HG03521 (cell line): ENCODE measurements at regions not wholly inside any gene's neighbourhood (a gene's known extent, or its start where the extent isn't known, plus 50 kb on each side); places are given as distances from the start of the nearest gene placed in this dataset.

ENCODE experiments used
- ATAC-seq: cut with Tn5 transposase; IDR thresholded peaks from one replicate; pipeline ENCODE4 v1.9.1; 2021; ENCODE audit warnings: mild to moderate bottlenecking, moderate library complexity; ENCODE audit not compliant: unreplicated experiment

DNA sequence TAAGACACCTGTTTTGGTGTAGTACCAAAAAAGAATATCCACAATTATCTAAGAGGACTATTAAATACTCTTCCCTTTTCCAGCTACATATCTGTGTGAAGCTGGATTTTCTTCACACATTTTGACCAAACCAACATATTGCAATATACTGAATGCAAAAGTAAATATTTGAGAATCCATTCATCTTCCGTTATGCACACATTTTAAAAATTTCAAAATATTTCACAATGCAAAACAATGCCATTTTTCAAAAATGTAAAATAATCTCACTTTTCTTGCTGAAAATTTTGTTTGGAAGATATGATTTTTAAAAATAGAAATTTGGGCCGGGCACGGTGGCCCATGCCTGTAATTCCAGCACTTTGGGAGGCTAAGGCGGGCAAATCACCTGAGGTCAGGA, 133.9 kb upstream of the FUT8 start:
- ATAC-seq: no peak

DNA sequence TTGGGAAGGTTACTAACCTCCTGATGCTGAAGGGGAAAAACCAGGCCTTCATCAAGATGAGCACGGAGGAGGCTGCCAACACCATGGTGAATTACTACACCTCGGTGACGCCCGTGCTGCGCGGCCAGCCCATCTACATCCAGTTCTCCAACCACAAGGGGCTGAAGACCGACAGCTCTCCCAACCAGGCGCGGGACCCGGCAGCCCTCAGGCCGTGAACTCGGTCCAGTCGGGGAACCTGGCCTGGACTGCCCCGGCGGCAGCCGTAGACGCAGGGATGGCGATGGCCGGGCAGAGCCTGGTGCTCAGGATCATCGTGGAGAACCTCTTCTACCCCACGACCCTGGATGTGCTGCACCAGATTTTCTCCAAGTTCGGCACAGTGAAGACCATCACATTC, 133.0 kb upstream of the FUT8 start:
- ATAC-seq: no peak

DNA sequence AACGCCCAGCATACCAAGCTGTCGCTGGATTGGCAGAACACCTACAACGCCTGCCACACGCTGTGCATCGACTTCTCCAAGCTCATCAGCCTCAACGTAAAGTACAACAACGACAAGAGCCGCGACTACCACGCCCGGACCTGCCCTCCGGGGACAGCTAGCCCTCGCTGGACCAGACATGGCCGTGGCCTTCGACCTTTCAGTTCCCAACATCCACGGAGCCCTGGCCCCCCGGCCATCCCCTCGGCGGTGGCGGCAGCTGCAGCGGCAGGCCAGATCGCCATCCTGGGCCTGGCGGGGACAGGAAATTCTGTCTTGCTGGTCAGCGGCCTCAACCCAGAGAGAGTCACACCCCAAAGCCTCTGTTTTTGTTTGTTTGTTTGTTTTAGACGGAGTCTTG, 132.6 kb upstream of the FUT8 start:
- ATAC-seq: no peak

DNA sequence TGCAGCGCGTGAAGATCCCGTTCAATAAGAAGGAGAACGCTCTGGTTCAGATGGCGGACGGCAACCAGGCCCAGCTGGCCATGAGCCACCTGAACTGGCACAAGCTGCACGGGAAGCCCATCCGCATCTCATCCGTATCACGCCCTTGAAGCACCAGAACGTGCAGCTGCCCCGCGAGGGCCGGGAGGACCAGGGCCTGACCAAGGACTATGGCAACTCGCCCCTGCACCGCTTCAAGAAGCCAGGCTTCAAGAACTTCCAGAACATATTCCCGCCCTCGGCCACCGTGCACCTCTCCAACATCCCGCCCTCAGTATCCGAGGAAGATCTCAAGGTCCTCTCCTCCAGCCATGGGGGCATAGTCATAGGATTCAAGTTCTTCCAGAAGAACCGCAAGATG, 131.9 kb upstream of the FUT8 start:
- no peak for ATAC-seq

DNA sequence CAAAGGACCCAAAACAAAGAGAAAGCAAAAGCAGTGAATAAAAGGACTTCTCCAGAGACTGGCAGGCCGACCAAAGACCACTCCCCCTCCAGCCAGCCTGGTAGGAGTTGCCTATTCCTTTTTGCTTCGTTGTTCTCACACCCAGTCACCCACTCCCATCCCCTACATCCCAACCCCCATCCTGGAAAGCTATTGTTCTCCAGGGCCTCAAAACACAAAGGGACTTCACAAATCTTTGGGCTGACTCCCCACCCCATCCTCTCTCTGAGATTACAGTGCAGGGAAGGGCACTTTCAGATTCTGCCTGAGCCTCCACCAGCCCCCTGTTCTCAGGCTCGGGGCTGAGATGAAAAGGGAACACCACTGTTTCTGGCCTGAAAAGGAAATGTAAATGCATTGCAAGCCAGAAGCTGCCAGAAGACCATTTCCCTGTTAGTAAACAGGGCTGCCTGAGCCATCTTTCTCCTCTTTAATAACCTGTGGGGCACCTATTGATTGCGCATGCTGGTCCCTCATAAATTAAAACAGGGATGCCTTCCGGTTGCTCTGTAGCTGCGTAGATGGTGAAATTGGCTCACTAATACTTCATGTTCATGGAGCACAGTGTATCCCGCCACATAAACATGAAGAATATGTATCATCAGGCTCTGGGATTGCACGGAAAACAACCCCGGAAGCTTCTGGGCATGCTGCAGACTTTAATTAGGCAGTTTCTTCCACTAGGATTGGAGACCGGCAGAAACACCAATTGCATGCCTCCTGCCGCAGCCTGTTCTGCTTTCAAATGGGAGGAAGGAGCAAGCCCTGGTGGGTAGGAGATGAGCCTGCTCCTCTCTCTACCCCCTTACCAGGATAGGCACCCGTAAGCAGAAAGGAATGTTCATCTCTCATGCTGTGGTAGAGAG, 130.3 kb upstream of the FUT8 start:
- ATAC-seq: no peak

DNA sequence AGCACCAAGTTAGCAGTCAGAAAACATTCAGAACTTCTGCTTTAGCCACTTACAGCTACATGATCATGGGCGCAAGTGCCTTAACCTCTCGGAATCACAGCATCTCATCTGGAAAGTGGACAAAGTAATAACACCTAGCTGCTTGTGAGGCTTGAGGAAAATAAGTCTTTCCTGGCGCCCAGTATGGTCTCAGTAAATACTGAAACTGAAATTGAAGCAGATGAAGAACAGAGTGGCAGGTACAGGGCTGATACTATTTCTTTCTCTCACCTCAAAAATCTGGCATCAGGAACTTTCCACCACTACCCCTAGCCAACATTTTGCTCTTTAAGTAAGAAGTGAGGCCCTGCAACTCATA, 129.7 kb upstream of the FUT8 start:
- no peak for ATAC-seq

DNA sequence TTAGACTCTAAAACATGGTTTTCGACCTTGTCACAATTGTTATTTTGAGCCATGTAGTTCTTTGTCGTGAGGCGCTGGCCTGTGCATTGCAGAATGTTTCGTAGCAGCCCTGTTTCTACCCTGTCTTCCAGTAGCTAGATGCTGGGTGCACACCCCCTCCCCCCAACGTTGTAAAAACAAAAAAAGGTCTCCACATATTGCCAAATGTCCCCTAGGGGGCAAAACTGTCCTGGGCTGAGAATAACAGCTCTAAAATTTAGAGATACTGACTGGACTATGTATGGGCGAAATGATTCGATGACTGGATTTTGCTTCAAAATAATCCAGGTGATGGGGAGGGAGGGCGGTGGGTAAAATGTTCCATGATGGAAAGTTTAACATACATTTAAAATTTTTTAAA, 126.1 kb upstream of the FUT8 start:
- no peak for ATAC-seq

DNA sequence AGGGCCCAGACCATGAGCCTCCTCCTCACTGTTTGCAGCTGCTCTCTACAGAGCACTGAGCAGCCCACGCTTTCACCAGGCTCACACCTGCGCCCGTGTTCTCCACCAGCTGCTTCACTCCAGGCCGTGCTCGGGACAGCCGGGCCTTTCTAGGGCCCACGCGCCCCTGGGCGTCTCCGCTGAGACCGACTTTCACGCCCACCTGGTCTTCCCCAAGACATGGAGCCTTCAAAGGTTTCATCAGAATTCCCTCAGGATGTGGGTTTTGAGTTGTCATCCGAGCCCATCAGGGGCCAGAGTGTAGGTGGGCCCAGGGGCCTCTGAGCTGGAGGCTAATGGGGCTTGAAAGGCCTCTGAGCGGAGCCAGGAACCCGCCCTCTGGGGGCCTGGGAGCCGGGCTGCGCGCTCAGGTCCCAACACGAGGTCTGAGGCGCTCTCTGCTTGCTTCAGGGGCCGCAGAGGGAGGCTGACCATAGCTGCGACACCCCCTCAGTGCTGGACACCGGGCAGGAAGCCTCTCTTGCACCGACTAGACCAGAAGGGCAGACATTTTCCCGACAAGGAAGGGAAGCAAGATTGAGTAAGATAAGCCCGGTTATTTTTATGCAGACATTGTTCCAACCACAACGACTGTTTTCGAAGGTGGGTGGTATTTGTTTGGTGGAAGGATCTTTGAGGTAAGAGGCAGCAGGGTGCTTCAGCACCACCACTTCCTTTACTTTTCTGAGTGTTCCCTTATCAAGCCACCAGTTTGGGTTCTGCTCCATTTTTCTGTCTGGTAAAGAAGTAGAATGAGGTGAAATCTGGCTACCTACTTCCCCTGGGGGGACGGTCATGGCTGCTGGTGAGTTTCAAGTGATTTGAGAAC, 125.0 kb upstream of the FUT8 start:
- peak; percentile 70 for ATAC-seq

DNA sequence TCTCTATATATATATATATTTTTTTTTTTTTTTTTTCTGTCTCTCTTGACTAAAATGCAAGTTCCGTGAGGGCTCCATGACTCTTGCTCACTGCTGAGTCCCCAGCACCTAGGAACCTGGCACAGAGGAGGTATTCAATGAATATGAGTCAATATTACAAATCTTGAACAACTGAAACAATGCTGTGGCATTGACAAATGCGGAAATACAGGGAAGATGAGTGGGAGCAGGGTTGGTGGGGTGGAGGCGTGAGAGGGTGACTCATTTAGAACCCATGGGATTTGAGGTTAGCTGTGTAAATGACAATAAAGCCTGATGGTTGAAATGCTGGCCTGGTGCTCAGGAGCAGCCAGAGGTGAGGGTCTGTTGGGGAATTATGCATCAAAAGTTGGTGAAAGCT, 121.7 kb upstream of the FUT8 start:
- no peak for ATAC-seq

DNA sequence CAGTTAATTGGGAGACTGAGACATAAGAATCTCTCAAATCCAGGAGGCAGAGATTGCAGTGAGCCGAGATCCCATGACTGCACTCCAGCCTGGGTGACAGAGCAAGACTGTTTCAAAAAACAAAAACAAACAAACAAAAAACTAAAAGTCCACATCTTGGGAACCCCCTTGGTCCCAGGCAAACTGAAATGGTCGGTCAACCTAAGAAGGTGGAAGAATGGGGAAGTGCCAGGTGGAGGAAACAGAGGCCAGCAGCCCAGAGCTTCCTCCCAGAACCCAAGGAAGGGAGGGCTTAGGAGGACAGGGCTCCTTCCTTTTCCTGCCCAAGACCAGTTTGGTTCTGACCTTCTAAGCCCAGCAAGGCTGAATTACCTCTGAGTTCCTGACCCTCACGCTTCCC, 121.0 kb upstream of the FUT8 start:
- no peak for ATAC-seq

DNA sequence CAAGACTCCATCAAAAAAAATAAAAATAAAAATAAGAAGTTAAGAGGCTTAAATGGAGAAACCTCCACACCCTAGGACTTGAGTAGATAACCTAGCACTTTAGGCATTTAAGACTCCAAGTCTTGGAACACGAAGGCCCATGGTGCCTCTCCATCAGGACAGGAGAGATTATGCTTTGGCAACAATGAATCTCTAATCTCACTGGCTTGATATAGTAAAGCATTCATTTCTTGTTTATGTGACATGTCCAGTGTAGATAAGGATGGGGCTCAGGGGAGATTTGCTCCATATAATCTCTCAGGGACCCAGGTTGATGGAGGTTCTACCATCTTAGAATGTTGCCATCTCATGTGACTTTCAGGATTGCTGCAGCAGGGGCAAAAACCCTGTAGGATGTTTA, 117.7 kb upstream of the FUT8 start:
- ATAC-seq: no peak

DNA sequence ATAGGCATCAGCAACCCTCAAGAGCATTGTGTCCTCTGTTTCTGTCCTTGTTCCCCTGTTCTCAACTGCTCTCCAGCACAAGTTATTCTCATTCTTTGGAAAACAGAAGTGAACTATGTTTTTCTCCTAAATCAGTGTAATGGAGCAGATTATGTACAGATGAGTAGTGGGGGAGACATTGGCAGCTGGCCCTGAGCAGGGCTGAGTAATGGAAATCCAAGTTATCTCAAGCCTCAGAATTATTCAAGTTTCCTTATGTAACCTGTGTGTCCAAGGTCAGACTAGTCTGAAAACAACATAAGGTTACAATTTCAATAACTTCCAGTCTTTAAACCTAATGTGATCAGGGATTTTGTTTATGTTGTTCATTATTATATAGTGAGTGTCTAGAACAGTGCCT, 116.1 kb upstream of the FUT8 start:
- no peak for ATAC-seq

DNA sequence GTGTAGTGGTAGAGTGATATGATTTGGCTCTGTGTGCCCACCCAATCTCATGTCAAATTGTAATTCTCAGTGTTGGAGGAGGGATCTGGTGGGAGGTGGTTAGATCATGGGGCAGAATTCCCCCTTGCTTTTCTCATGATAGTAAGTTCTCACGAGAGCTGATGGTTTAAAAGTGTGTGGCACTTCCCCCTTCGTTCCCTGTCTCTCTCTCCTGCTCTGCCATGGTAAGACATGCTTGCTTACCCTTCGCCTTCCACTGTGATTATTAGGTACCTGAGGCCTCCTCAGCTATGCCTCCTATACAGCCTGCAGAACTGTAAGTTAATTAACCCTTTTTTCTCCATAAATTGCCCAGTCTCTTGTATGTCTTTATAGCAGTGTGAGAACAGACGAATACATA, 115.7 kb upstream of the FUT8 start:
- no peak for ATAC-seq

DNA sequence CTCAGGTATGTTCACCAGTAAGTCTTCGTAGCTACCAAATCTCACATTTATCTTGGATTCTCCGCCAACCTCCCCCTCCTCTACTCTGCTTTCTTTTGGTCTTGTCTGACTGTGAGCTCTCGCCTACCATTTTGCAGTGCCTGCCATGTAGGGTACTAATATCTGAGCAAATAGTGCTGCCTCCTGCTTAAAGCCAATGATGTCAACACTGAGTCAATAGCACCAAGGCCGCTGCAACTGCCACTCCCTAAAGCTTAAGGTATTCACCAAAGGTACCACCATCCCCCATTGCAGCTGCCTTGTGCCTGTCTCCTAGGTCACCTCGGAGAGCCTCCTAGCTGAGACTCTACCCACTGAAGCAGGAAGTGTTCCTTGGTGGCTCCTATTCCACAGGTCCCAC, 114.8 kb upstream of the FUT8 start:
- ATAC-seq: no peak

DNA sequence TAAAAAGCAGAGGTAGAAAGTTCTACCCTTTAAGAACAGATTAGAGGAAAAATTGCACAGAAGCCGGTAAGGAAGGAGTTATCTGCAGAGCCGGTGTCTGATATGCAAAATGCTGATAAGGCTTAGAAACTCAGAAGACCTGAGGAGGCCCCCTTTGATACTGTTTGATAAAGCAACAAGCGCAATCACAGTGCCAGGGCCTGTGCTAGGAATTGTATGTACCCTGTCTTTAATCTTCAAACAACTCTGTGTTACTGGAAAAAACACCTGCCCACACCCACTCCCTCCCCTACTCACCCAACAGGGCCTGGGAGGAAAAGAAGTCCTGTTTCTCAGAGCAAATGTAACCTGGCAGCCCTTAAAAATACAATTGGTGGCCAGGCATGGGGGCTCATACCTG, 112.7 kb upstream of the FUT8 start:
- no peak for ATAC-seq

DNA sequence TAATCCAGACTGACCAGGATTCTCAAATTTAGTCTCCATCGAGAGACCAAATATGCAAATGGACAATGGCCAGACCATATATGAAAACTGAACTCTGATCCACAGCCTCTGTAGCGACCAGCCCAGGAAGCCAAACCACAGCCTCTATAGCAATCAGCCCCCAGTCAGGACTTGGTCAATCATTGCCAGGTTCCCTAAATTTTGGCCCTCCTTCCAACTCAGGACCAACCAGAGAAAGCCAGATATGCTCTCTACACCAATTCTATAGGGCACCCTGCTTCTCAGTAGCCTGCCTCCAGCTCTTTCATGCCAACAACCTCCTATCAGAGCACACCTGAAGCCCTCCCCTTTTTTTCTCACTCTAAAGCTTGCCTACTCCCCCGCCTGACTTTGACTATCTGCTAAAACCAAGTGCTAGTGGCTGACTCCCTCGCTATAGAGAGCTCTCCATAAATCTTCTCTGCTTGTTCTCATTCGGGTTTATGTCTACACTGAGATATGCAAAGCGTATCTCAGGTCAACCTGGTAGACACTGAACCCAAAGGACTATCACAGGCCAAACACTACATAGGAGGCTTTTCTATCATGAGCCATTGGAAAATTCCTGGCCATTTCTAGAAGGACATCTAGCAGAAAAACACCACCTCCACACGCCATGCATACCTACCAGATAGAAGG, 110.5 kb upstream of the FUT8 start:
- ATAC-seq: peak; percentile 56

DNA sequence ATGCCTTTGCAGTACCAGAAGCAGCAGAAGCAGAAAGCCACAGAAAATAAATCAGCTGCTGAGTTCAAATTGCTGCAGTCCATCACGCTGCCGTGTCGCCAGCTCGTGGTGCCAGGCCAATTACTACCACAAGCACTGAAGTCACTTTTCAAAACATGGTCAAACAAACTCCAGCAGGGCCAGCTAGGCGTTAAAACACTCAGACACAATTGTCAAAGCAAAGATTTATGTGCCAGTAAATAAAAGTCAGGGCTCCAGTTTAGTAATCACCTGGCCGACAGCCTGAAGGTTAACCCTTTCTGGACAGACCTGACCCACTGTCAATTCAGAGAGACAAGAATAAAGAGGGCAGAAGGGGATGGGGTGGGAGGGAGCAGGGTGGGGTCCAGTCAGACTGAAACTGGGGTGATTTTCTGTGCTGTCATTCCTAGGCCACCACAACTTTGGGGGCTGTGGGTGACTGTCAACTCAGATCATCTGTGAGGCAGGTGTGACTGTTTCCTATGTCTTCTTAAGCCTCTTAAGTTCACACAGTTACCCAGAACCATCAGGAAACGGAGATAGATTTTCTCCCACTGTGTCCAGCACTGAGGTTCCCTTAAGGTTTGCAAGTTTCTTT, 109.8 kb upstream of the FUT8 start:
- peak; percentile 34 for ATAC-seq

DNA sequence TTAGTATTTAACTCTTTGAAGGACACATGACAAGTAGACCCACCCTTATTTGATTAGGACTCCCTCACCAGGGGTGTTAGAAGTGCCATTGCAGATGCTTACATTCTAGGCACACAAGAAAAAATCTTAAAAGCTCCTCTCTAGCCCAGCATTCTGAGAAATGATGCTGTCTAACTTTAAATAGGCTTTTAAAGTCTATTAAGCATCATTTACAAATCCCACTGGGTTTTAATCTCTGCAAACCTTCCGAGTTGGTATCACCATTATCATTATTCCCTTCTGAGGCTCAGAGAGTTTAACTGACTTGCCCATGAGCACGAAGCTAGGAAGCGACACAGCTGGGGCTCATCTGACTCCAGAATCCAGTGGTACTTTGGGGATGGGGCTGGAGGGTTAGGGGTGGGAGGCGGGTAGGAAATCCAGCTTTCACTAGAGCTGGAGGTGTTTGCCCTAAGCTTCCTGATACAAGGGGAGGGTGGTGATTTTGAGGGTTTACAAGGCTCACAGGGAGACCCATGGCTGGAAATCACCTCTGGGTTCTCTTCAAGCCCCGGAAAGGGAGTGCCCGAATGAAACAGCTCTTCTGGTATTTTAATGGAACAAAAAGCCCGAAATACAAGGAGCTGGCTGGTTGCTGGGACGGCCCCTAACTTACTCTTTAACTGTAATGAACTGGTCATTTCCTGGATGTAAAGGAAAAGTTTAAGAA, 109.2 kb upstream of the FUT8 start:
- no peak for ATAC-seq

DNA sequence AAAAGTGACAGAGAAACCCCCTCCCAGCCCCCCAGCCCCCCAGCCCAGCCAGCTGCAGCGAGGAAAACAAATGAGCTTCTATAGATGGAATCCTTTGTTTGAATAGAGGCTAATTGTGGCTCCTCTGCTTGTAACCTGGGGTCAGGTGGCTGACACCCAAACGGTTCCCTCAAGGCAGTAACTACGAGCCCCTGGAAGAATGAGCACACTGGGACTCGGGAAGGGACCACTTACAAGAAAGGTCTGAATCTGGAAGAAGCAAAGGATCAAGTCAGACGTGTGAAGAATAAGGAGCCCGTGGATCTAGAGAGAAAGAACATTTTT, 108.7 kb upstream of the FUT8 start:
- ATAC-seq: no peak

DNA sequence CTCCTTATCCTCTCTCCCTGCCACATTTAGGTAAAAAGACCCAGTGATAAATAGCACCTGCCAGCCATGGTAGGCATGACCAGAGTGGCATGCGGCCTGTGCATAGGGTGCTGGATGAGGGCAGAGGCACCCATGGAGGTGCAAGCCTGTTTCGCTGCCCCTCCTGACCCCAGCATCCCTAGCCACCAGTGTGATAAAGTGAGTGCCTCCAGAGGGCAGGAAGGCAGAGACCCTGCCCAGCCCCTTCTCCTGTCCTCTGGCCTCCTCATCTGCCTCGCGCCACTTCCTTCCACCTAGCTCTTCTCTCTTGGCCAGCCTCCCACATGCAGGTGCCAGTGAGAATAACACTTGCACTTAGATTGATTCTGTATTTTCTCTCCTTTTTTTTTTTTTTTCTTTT, 108.3 kb upstream of the FUT8 start:
- ATAC-seq: no peak

DNA sequence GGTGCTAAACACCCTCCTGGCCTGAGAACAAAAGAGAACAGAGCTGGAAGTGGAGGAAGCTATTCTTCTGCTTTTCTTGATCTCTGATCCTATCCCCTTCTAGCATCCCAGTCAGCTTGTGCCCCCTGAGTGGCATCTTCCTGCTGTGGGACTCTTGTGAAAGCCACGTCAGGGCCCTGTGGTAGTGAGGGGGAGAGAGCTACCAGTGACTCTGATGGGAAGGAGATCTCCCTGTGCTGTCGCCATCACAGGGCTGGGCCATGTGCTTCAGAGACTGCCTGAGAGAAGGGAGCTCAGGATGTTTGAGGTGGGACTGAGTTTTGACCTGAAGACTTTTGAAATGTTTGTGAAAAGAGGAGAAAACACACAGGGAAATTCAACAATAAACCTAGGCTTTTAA, 107.6 kb upstream of the FUT8 start:
- no peak for ATAC-seq
